PFSK-1 (cell line): ENCODE measurements at regions not wholly inside any gene's neighbourhood (a gene's known extent, or its start where the extent isn't known, plus 50 kb on each side); places are given as distances from the start of the nearest gene placed in this dataset.

ENCODE experiments used
- FOXP2 ChIP-seq: optimal IDR thresholded peaks from 2 replicates; pipeline ENCODE3; 2011; ENCODE audit warnings: borderline replicate concordance, control low read depth, inconsistent platforms; ENCODE audit not compliant: insufficient read depth; ENCODE audit errors: extremely low read length, extremely low read depth
- POLR2AphosphoS5 ChIP-seq: IDR thresholded peaks from 2 replicates; pipeline ENCODE4 v1.6.1; 2012; ENCODE audit warnings: low read depth, mild to moderate bottlenecking, control low read depth, low read length, moderate library complexity
- REST ChIP-seq, 2 experiments: IDR thresholded peaks; 2 replicates each; pipeline versions ENCODE4 v1.6.1 to v1.8.0; 2011 to 2012; ENCODE audit warnings: low read depth in 2 of 2, low read length in 2 of 2, control low read depth in 1 of 2, inconsistent platforms in 1 of 2, mild to moderate bottlenecking in 1 of 2, moderate library complexity in 1 of 2; ENCODE audit not compliant: insufficient read depth in 1 of 2
- SIN3A ChIP-seq: IDR thresholded peaks from 2 replicates; pipeline ENCODE4 v1.6.1; 2012; ENCODE audit warnings: mild to moderate bottlenecking, low read length, moderate library complexity, borderline replicate concordance; ENCODE audit not compliant: insufficient read depth
- TAF1 ChIP-seq: IDR thresholded peaks from 2 replicates; pipeline ENCODE4 v1.6.1; 2012; ENCODE audit warnings: low read length, control low read depth, borderline replicate concordance; ENCODE audit not compliant: insufficient read depth

GRCh38 chr16:65421596-65421995 lies 299.7 kb upstream of the CDH11 start:
- no peak for TF ChIP-seq TAF1
- TF ChIP-seq POLR2AphosphoS5: no peak
- TF ChIP-seq FOXP2: no peak
- no peak for TF ChIP-seq SIN3A
- TF ChIP-seq REST (IDR thresholded peaks at IDR 0.05; ENCODE audit: insufficient read depth in 1 of 2, low read depth in 2 of 2, low read length in 2 of 2): no peak

GRCh38 chr16:65418435-65418834 lies 296.6 kb upstream of the CDH11 start:
- no peak for TF ChIP-seq FOXP2
- TF ChIP-seq TAF1: no peak

GRCh38 chr16:65415460-65415859 lies 293.6 kb upstream of the CDH11 start:
- TF ChIP-seq REST (IDR thresholded peaks at IDR 0.05; ENCODE audit: insufficient read depth in 1 of 2, low read depth in 2 of 2, low read length in 2 of 2) (no peak), SIN3A (no peak), FOXP2 (no peak), POLR2AphosphoS5 (no peak), TAF1 (no peak)

GRCh38 chr16:65414284-65414984 lies 292.6 kb upstream of the CDH11 start:
- TF ChIP-seq FOXP2 (no peak), SIN3A (no peak), TAF1 (no peak), REST (IDR thresholded peaks at IDR 0.05; ENCODE audit: insufficient read depth in 1 of 2, low read depth in 2 of 2, low read length in 2 of 2) (no peak), POLR2AphosphoS5 (no peak)

- TF ChIP-seq TAF1 (no peak), POLR2AphosphoS5 (no peak), REST (IDR thresholded peaks at IDR 0.05; ENCODE audit: insufficient read depth in 1 of 2, low read depth in 2 of 2, low read length in 2 of 2) (no peak), FOXP2 (no peak), SIN3A (no peak)
Measured at GRCh38 chr16:65413861-65414260, 292.0 kb upstream of the CDH11 start.
